Fibroblast of lung (primary cell): ENCODE measurements at regions not wholly inside any gene's neighbourhood (a gene's known extent, or its start where the extent isn't known, plus 50 kb on each side); places are given as distances from the start of the nearest gene placed in this dataset.

ENCODE experiments used
- EZH2 ChIP-seq: IDR thresholded peaks from 2 replicates; pipeline ENCODE4 v1.5.1; 2012; ENCODE audit warnings: low read length, control low read depth, mild to moderate bottlenecking; ENCODE audit errors: missing control alignments
- TF ChIP-seq, protein P1 (sequence below), 2 donors: IDR thresholded peaks in 1 of 2; conservative IDR thresholded peaks in 1 of 2; 1 replicate in 1 of 2; 2 replicates in 1 of 2; pipeline ENCODE4 v1.5.1; 2011 to 2012; ENCODE audit warnings: low read length in 2 of 2, control low read depth in 1 of 2, inconsistent platforms in 1 of 2, low read depth in 1 of 2, mild to moderate bottlenecking in 1 of 2

- TF ChIP-seq, protein P1, sequence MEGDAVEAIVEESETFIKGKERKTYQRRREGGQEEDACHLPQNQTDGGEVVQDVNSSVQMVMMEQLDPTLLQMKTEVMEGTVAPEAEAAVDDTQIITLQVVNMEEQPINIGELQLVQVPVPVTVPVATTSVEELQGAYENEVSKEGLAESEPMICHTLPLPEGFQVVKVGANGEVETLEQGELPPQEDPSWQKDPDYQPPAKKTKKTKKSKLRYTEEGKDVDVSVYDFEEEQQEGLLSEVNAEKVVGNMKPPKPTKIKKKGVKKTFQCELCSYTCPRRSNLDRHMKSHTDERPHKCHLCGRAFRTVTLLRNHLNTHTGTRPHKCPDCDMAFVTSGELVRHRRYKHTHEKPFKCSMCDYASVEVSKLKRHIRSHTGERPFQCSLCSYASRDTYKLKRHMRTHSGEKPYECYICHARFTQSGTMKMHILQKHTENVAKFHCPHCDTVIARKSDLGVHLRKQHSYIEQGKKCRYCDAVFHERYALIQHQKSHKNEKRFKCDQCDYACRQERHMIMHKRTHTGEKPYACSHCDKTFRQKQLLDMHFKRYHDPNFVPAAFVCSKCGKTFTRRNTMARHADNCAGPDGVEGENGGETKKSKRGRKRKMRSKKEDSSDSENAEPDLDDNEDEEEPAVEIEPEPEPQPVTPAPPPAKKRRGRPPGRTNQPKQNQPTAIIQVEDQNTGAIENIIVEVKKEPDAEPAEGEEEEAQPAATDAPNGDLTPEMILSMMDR (conservative IDR thresholded peaks at IDR 0.05 in 1 of 2, IDR thresholded peaks at IDR 0.05 in 1 of 2; ENCODE audit: low read depth in 1 of 2, low read length in 2 of 2): no peak
- TF ChIP-seq EZH2: no peak
These were observed 767.0 kb downstream of the PLCL1 start for GRCh38 chr2:198571393-198571792.
